H9 (cell line): ENCODE measurements at regions not wholly inside any gene's neighbourhood (a gene's known extent, or its start where the extent isn't known, plus 50 kb on each side); places are given as distances from the start of the nearest gene placed in this dataset.

Experiments used
- DNase-seq: peaks from one replicate; pipeline ENCODE4 v3.0.0-alpha.2; 2017
- H2AFZ ChIP-seq: one replicate; pipeline ENCODE4 v1.6.1; 2013; ENCODE audit warnings: mild to moderate bottlenecking, low read length, control low read depth, moderate library complexity
- H2AK5ac ChIP-seq: 2 replicates; pipeline ENCODE4 v1.6.1; 2013; ENCODE audit warnings: low read length, control low read depth, mixed read lengths; ENCODE audit not compliant: insufficient read length
- H2BK120ac ChIP-seq: one replicate; pipeline ENCODE4 v1.6.1; 2013; ENCODE audit warnings: low read depth, mild to moderate bottlenecking, low read length, control low read depth, inconsistent platforms; ENCODE audit not compliant: poor library complexity, severe bottlenecking
- H2BK12ac ChIP-seq: 2 replicates; pipeline ENCODE4 v1.6.1; 2013; ENCODE audit warnings: low read length, control low read depth, mixed read lengths, low read depth; ENCODE audit not compliant: insufficient read length
- H2BK15ac ChIP-seq: 2 replicates; pipeline ENCODE4 v1.6.1; 2013; ENCODE audit warnings: low read depth, low read length, control low read depth
- H2BK20ac ChIP-seq: one replicate; pipeline ENCODE4 v1.6.1; 2013; ENCODE audit warnings: low read depth, mild to moderate bottlenecking, low read length, control low read depth, inconsistent platforms; ENCODE audit not compliant: poor library complexity, severe bottlenecking
- H2BK5ac ChIP-seq: 2 replicates; pipeline ENCODE4 v1.6.1; 2013; ENCODE audit warnings: low read length, control low read depth, mixed read lengths; ENCODE audit not compliant: insufficient read length
- H3K14ac ChIP-seq: 2 replicates; pipeline ENCODE4 v1.6.1; 2013; ENCODE audit warnings: low read length, control low read depth; ENCODE audit not compliant: insufficient read depth
- H3K18ac ChIP-seq: 2 replicates; pipeline ENCODE4 v1.6.1; 2013; ENCODE audit warnings: low read depth, mild to moderate bottlenecking, mixed read lengths, low read length, control low read depth; ENCODE audit not compliant: insufficient read length
- H3K23ac ChIP-seq: 2 replicates; pipeline ENCODE4 v1.6.1; 2013; ENCODE audit warnings: low read length, control low read depth, mixed read lengths, low read depth; ENCODE audit not compliant: insufficient read length
- H3K23me2 ChIP-seq: 2 replicates; pipeline ENCODE4 v1.6.1; 2013; ENCODE audit warnings: low read depth, mild to moderate bottlenecking, mixed read lengths, low read length, control low read depth; ENCODE audit not compliant: insufficient read length, poor library complexity, severe bottlenecking
- H3K27ac ChIP-seq: 2 replicates; pipeline ENCODE4 v1.5.1; 2013; ENCODE audit warnings: low read length, control low read depth, mixed read lengths, low read depth; ENCODE audit not compliant: insufficient read length
- H3K27me3 ChIP-seq: 2 replicates; pipeline ENCODE4 v1.6.1; 2013; ENCODE audit warnings: low read length, control low read depth, inconsistent platforms; ENCODE audit not compliant: insufficient read depth
- H3K4ac ChIP-seq: 2 replicates; pipeline ENCODE4 v1.6.1; 2013; ENCODE audit warnings: low read depth, mild to moderate bottlenecking, control low read depth, inconsistent platforms, low read length, moderate library complexity
- H3K4me1 ChIP-seq: 2 replicates; pipeline ENCODE4 v1.6.1; 2013; ENCODE audit warnings: low read length, control low read depth, inconsistent platforms; ENCODE audit not compliant: insufficient read depth
- H3K4me2 ChIP-seq: 2 replicates; pipeline ENCODE4 v1.6.1; 2013; ENCODE audit warnings: low read length, control low read depth, mixed read lengths; ENCODE audit not compliant: insufficient read length, insufficient read depth
- H3K56ac ChIP-seq: 2 replicates; pipeline ENCODE4 v1.6.1; 2013; ENCODE audit warnings: low read depth, mild to moderate bottlenecking, mixed read lengths, low read length, control low read depth; ENCODE audit not compliant: insufficient read length
- H3K79me1 ChIP-seq: 2 replicates; pipeline ENCODE4 v1.6.1; 2013; ENCODE audit warnings: low read depth, mild to moderate bottlenecking, moderate library complexity, low read length, control low read depth, inconsistent platforms; ENCODE audit not compliant: insufficient read depth, poor library complexity, severe bottlenecking
- H3K79me2 ChIP-seq: 2 replicates; pipeline ENCODE4 v1.6.1; 2013; ENCODE audit warnings: low read length, control low read depth, inconsistent platforms; ENCODE audit not compliant: insufficient read depth
- H3K9ac ChIP-seq: 2 replicates; pipeline ENCODE4 v1.6.1; 2013; ENCODE audit warnings: low read length, control low read depth, mixed read lengths; ENCODE audit not compliant: insufficient read length; ENCODE audit errors: extremely low read depth
- H3K9me3 ChIP-seq: one replicate; pipeline ENCODE4 v1.6.1; 2013; ENCODE audit warnings: low read depth, low read length, inconsistent platforms; ENCODE audit not compliant: control insufficient read depth
- H3T11ph ChIP-seq: one replicate; pipeline ENCODE4 v1.6.1; 2013; ENCODE audit warnings: mild to moderate bottlenecking, low read length, control low read depth, inconsistent platforms
- H4K20me1 ChIP-seq: one replicate; pipeline ENCODE4 v1.6.1; 2013; ENCODE audit not compliant: control insufficient read depth, insufficient read length, insufficient read depth
- H4K5ac ChIP-seq: 2 replicates; pipeline ENCODE4 v1.6.1; 2013; ENCODE audit warnings: low read depth, mild to moderate bottlenecking, mixed read lengths, low read length, control low read depth; ENCODE audit not compliant: insufficient read length
- H4K8ac ChIP-seq: replicated peaks from 2 replicates; pipeline ENCODE4 v1.6.1; 2013; ENCODE audit warnings: low read length, control low read depth, mixed read lengths, low read depth; ENCODE audit not compliant: insufficient read length
- H4K91ac ChIP-seq: 2 replicates; pipeline ENCODE4 v1.6.1; 2013; ENCODE audit warnings: low read depth, mild to moderate bottlenecking, moderate library complexity, mixed read lengths, low read length, control low read depth; ENCODE audit not compliant: insufficient read length
- H3K27ac Mint-ChIP-seq, 3 experiments: 2 replicates in 2 of 3; 3 replicates in 1 of 3; pipeline ENCODE4 v1.8.0; 2020 to 2021; ENCODE audit warnings: mixed read lengths in 3 of 3, mild to moderate bottlenecking in 1 of 3, moderate library complexity in 1 of 3
- H3K27me3 Mint-ChIP-seq: 2 replicates; pipeline ENCODE4 v1.8.0; 2021; ENCODE audit warnings: low read depth, mild to moderate bottlenecking, moderate library complexity, mixed read lengths
- H3K36me3 Mint-ChIP-seq, 3 experiments: 2 replicates in 2 of 3; 3 replicates in 1 of 3; pipeline ENCODE4 v1.8.0; 2020 to 2021; ENCODE audit warnings: low read depth in 3 of 3, mixed read lengths in 3 of 3; ENCODE audit not compliant: insufficient read depth in 1 of 3
- H3K4me1 Mint-ChIP-seq, 2 experiments: 2 replicates each; pipeline ENCODE4 v1.8.0; 2020; ENCODE audit warnings: mixed read lengths in 2 of 2
- H3K4me3 Mint-ChIP-seq, 2 experiments: 2 replicates in 1 of 2; 3 replicates in 1 of 2; pipeline ENCODE4 v1.8.0; 2020 to 2021; ENCODE audit warnings: mild to moderate bottlenecking in 2 of 2, mixed read lengths in 2 of 2, moderate library complexity in 1 of 2
- H3K9me3 Mint-ChIP-seq, 2 experiments: 2 replicates in 1 of 2; 3 replicates in 1 of 2; pipeline ENCODE4 v1.8.0; 2020; ENCODE audit warnings: mild to moderate bottlenecking in 2 of 2, mixed read lengths in 2 of 2, moderate library complexity in 1 of 2
- CTCF ChIP-seq: fragments of 200-600 bp; sonication (generic); conservative IDR thresholded peaks from 3 replicates; pipeline ENCODE4 v1.8.0; 2021; ENCODE audit warnings: antibody characterized with exemption, mild to moderate bottlenecking
- WGBS: extraction: QIAGEN DNeasy Blood & Tissue Kit; methylation state at CpG from one replicate; pipeline ENCODE4 v1.1.7; 2013; ENCODE audit warnings: missing lambda C conversion rate, low lambda C conversion rate, mixed read lengths; ENCODE audit not compliant: insufficient read length; ENCODE audit errors: extremely low coverage; 5-methylcytosine and 5-hydroxymethylcytosine counted together

- Histone ChIP-seq H3K23me2 (no peaks in the 10 kb centered on the region), H4K91ac (no peak overlapping the region), H2AFZ (no peak overlapping the region), H2BK20ac (no peak overlapping the region), H3K56ac (no peak overlapping the region), H4K5ac (no peak overlapping the region), H3K9me3 (no peaks in the 10 kb centered on the region), H3K23ac (no peak overlapping the region), H2BK5ac (no peak overlapping the region), H4K8ac (no peak overlapping the region), H3K4me2 (no peak overlapping the region), H3K18ac (no peak overlapping the region), H4K20me1 (no peaks in the 10 kb centered on the region), H2BK15ac (no peak overlapping the region), H3K79me2 (no peaks in the 10 kb centered on the region), H3K79me1 (no peaks in the 10 kb centered on the region), H3K4ac (no peak overlapping the region), H2BK120ac (no peak overlapping the region), H2BK12ac (no peak overlapping the region), H3K9ac (no peak overlapping the region), H3K27me3 (no peaks in the 10 kb centered on the region), H3K4me1 (no peaks in the 10 kb centered on the region; the same call in 1 of the 2 replicates), H2AK5ac (no peak overlapping the region), H3K27ac (no peak overlapping the region), H3K14ac (no peak overlapping the region), H3T11ph (no peak overlapping the region)
- Mint-ChIP-seq H3K9me3 (no peaks in the 10 kb centered on the region; a peak in 1 of 5 replicates), H3K27me3 (peaks cover 12% of the 10 kb centered on the region), H3K27ac (no peak overlapping the region), H3K36me3 (no peaks in the 10 kb centered on the region; a peak in 1 of 7 replicates), H3K4me3 (no peak overlapping the region), H3K4me1 (peaks cover 11 to 22% of the 10 kb centered on the region in 2 experiments)
- peak; percentile 14; the same call in 1 of the 3 replicates for TF ChIP-seq CTCF
- peak; percentile 27 for DNase-seq
- no CpG with 5 or more reads among the region's 11 CpGs for WGBS
Observed at GRCh38 chr5:174307031-174307408, 261.5 kb downstream of the NSG2 start.
